ENCODE measurements at regions not wholly inside any gene's neighbourhood (a gene's known extent, or its start where the extent isn't known, plus 50 kb on each side); places are given as distances from the start of the nearest gene placed in this dataset.

DNA sequence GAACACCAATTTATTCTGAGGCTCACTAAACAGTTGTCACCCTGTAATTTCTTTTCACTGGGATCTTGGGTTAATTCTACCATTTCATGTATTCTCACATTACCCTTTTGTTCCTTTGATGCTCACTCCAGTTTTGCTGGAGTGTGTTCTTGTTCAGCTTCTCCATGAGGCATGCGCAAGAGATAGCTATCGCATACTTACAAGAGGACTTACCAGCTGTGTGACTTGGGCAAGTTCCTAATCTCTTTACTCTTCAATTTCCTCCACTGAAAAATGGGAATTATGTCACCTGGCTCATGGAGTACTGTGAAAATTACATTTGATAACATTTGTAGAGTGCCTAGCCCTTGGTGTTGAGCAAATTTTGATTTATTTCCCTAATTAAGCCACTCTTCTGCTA, 56.5 kb upstream of the JDP2 start:
- H3K4me3 ChIP-seq = no peak overlapping the region
- ATAC-seq (no peak), DNase-seq (no peak)
- TF ChIP-seq POLR2A (IDR thresholded peaks at IDR 0.05) = no peak
- TF ChIP-seq, protein P1, sequence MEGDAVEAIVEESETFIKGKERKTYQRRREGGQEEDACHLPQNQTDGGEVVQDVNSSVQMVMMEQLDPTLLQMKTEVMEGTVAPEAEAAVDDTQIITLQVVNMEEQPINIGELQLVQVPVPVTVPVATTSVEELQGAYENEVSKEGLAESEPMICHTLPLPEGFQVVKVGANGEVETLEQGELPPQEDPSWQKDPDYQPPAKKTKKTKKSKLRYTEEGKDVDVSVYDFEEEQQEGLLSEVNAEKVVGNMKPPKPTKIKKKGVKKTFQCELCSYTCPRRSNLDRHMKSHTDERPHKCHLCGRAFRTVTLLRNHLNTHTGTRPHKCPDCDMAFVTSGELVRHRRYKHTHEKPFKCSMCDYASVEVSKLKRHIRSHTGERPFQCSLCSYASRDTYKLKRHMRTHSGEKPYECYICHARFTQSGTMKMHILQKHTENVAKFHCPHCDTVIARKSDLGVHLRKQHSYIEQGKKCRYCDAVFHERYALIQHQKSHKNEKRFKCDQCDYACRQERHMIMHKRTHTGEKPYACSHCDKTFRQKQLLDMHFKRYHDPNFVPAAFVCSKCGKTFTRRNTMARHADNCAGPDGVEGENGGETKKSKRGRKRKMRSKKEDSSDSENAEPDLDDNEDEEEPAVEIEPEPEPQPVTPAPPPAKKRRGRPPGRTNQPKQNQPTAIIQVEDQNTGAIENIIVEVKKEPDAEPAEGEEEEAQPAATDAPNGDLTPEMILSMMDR (IDR thresholded peaks at IDR 0.05 in 4 of 5, conservative IDR thresholded peaks at IDR 0.05 in 1 of 5) = no peak
- in situ Hi-C loops (cut with MboI; ENCODE audit: low sequenced_read_pairs in 4 of 4) (no loop called here), intact Hi-C loops (cut with DNase I; ENCODE audit: low total_unique reads) (no loop called here)
- no peaks in the 10 kb centered on the region for H3K27me3 ChIP-seq
- peaks cover 39% of the 10 kb centered on the region in 2 donors for H3K4me1 ChIP-seq
- peak overlapping the region; percentile 45 to 78 (median 62) for H3K27ac ChIP-seq
- no peaks in the 10 kb centered on the region for H3K9me3 ChIP-seq
- H3K36me3 ChIP-seq = no peaks in the 10 kb centered on the region

DNA sequence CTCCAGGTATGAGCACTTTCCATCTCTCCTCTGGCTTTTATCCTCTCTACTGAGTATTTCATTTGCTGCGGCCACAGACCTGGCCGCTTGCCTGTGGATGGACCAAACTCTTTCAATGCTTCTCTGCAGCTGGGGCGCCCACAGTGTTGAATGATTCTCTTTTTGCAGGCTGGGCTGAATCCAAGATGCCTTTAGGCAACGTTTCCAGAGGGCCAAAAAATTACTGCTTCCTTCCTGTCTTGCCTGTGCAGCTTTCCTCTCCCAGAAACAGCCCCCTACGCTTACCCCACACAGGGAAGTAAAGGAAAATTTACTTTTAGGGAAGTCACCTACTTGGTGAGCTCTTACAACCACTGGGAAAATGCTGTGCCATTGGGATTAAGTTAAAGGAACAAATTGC, 55.6 kb upstream of the JDP2 start:
- ATAC-seq (no peak), DNase-seq (peak; percentile 23 to 38)
- Histone ChIP-seq H3K9me3 (no peaks in the 10 kb centered on the region), H3K27me3 (no peaks in the 10 kb centered on the region), H3K27ac (no peak overlapping the region), H3K4me3 (no peak overlapping the region), H3K4me1 (peaks cover 37 to 38% of the 10 kb centered on the region in 2 donors), H3K36me3 (no peaks in the 10 kb centered on the region)
- in situ Hi-C loops (cut with MboI; ENCODE audit: low sequenced_read_pairs in 4 of 4) (no loop called here), intact Hi-C loops (cut with DNase I; ENCODE audit: low total_unique reads) (no loop called here)
- TF ChIP-seq POLR2A (IDR thresholded peaks at IDR 0.05) = no peak
- TF ChIP-seq, protein P1 (IDR thresholded peaks at IDR 0.05 in 4 of 5, conservative IDR thresholded peaks at IDR 0.05 in 1 of 5) = no peak

DNA sequence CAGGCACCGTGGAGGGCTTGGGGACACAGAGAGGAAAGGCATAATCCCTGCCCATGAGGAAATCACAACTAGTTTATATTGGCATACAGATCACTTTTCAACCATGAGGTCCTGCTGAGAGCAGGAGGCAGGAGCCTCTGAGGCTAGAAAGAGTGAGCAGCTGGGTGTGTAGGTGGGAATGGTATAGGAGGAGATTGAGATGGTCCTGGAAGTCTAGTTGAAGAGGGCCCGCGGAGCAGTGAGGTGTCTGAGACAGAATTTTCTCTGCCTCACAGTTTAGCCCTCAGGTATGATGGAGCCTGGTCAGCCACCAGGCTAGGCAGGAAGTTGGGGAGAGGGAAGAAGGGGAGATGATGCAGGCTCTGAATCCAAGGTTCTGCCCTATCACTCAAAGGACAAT, 54.7 kb upstream of the JDP2 start:
- no peaks in the 10 kb centered on the region for H3K27me3 ChIP-seq
- intact Hi-C loops (cut with DNase I; ENCODE audit: low total_unique reads) (no loop called here), in situ Hi-C loops (cut with MboI; ENCODE audit: low sequenced_read_pairs in 4 of 4) (no loop called here)
- TF ChIP-seq POLR2A (IDR thresholded peaks at IDR 0.05) = no peak
- TF ChIP-seq, protein P1 (IDR thresholded peaks at IDR 0.05 in 4 of 5, conservative IDR thresholded peaks at IDR 0.05 in 1 of 5) = no peak
- ATAC-seq (no peak), DNase-seq (no peak)
- no peaks in the 10 kb centered on the region for H3K9me3 ChIP-seq
- H3K27ac ChIP-seq = no peak overlapping the region
- peaks cover 33 to 35% of the 10 kb centered on the region in 2 donors for H3K4me1 ChIP-seq
- no peak overlapping the region for H3K4me3 ChIP-seq
- H3K36me3 ChIP-seq = no peaks in the 10 kb centered on the region

DNA sequence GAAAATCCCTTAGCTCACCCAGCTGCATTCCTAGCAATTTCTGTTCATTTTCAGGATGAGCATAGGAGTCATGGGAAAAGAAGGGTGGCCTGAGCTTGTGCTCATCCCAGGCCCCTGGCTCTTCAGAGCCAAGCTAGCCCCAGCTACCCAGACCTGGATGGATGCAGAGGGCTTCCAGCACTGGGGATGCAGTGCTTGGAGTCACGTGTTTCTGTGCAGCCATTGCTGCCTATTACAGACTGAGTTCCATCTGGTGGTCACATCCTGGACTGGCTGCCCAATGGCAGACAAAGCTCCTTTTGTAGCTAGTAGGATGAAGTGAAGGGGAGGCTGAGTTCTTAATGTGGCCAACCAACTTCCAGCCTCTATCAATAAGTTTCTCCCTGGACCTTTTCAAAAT, 54.2 kb upstream of the JDP2 start:
- in situ Hi-C loops (cut with MboI; ENCODE audit: low sequenced_read_pairs in 4 of 4) = no loop called here

More for the DNA sequence above, 54.2 kb upstream of the JDP2 start:
- DNase-seq (no peak), ATAC-seq (no peak)
- no peak overlapping the region for H3K4me3 ChIP-seq
- no peaks in the 10 kb centered on the region for H3K36me3 ChIP-seq
- H3K9me3 ChIP-seq = no peaks in the 10 kb centered on the region
- no peak overlapping the region for H3K27ac ChIP-seq
- TF ChIP-seq POLR2A (IDR thresholded peaks at IDR 0.05) = no peak
- TF ChIP-seq, protein P1 (IDR thresholded peaks at IDR 0.05 in 4 of 5, conservative IDR thresholded peaks at IDR 0.05 in 1 of 5) = no peak
- peaks cover 33 to 35% of the 10 kb centered on the region in 2 donors for H3K4me1 ChIP-seq
- intact Hi-C loops (cut with DNase I; ENCODE audit: low total_unique reads) = no loop called here
- no peaks in the 10 kb centered on the region for H3K27me3 ChIP-seq

Measured in gastrocnemius medialis (tissue), 4 donors.